ENCODE measurements at regions not wholly inside any gene's neighbourhood (a gene's known extent, or its start where the extent isn't known, plus 50 kb on each side); places are given as distances from the start of the nearest gene placed in this dataset.

DNA sequence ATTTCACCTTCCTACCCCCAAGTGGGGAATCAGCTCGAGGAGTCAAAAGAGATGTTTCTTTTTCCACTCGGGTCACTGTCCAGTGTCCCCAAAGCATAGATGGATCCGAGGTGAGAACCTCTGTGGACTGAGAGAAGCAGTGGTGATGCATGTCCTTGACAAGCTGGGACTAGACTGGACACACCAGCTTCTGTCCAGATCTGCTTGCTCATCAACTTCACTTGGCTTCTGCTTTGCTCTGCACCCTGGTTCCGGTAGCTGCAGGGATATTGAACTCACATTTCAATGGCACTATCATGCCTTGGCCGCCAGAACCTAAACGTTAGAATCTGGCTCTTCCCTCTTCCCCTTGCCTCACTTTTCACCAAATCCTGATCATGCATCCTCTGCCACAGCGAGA lies 50.3 kb upstream of the CXCL12 start:
- DNase-seq (ENCODE audit: low spot score) = no peak
- 82% methylated on average over 7 of the region's 7 CpGs for WGBS
- intact Hi-C loops (cut with DNase I) = no loop called here
- no peak overlapping the region for H3K4me3 ChIP-seq
- TF ChIP-seq CTCF (IDR thresholded peaks at IDR 0.05) = no peak
- TF ChIP-seq POLR2A (IDR thresholded peaks at IDR 0.05) = no peak
- TF ChIP-seq POLR2AphosphoS5 (IDR thresholded peaks at IDR 0.05) = no peak
- H3K27me3 ChIP-seq (replicated peaks; ENCODE audit: insufficient read depth) = no peaks in the 10 kb centered on the region
- no peaks in the 10 kb centered on the region for H3K4me1 ChIP-seq (replicated peaks)
- no peaks in the 10 kb centered on the region for H3K36me3 ChIP-seq
- H3K27ac ChIP-seq = no peak overlapping the region
- no peaks in the 10 kb centered on the region for H3K9me3 ChIP-seq

DNA sequence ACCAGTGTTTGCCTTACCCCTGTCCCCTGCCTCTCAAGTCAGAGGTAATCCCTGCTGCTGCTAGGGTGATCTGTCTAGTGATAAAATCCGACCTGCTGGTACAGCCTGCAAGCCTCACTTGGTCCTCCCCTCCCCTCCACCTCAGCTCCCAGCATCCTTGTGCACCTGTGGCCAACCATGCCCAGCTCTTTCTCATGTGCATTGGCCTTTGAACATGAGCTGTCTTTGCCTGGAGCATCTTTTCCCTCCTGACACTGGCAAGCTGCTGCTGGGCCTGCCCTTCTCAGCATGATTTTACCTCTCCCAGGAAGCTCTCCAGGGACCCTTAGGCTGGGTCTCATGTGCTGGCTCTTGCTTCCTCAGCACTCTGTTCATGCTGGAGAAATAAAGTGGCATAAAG lies 51.3 kb upstream of the CXCL12 start:
- Histone ChIP-seq H3K4me3 (no peak overlapping the region), H3K27me3 (replicated peaks; ENCODE audit: insufficient read depth) (no peaks in the 10 kb centered on the region), H3K27ac (no peak overlapping the region), H3K36me3 (no peaks in the 10 kb centered on the region), H3K9me3 (no peaks in the 10 kb centered on the region), H3K4me1 (replicated peaks) (no peaks in the 10 kb centered on the region)
- WGBS = 55% methylated on average over 1 of the region's 1 CpG
- intact Hi-C loops (cut with DNase I) = no loop called here
- DNase-seq (ENCODE audit: low spot score) = no peak
- no peak for TF ChIP-seq CTCF (IDR thresholded peaks at IDR 0.05)
- no peak for TF ChIP-seq POLR2AphosphoS5 (IDR thresholded peaks at IDR 0.05)
- TF ChIP-seq POLR2A (IDR thresholded peaks at IDR 0.05) = no peak

- no peak for DNase-seq (ENCODE audit: low spot score)
- Histone ChIP-seq H3K36me3 (no peaks in the 10 kb centered on the region), H3K27me3 (replicated peaks; ENCODE audit: insufficient read depth) (no peaks in the 10 kb centered on the region), H3K4me3 (no peak overlapping the region), H3K9me3 (no peaks in the 10 kb centered on the region), H3K4me1 (replicated peaks) (no peaks in the 10 kb centered on the region), H3K27ac (no peak overlapping the region)
- WGBS = 81% methylated on average over 4 of the region's 4 CpGs
- no peak for TF ChIP-seq POLR2A (IDR thresholded peaks at IDR 0.05)
- TF ChIP-seq CTCF (IDR thresholded peaks at IDR 0.05) = no peak
- no peak for TF ChIP-seq POLR2AphosphoS5 (IDR thresholded peaks at IDR 0.05)
- intact Hi-C loops (cut with DNase I) = no loop called here
Measured at GRCh38 chr10:44437840-44438511, 53.1 kb upstream of the CXCL12 start.

DNA sequence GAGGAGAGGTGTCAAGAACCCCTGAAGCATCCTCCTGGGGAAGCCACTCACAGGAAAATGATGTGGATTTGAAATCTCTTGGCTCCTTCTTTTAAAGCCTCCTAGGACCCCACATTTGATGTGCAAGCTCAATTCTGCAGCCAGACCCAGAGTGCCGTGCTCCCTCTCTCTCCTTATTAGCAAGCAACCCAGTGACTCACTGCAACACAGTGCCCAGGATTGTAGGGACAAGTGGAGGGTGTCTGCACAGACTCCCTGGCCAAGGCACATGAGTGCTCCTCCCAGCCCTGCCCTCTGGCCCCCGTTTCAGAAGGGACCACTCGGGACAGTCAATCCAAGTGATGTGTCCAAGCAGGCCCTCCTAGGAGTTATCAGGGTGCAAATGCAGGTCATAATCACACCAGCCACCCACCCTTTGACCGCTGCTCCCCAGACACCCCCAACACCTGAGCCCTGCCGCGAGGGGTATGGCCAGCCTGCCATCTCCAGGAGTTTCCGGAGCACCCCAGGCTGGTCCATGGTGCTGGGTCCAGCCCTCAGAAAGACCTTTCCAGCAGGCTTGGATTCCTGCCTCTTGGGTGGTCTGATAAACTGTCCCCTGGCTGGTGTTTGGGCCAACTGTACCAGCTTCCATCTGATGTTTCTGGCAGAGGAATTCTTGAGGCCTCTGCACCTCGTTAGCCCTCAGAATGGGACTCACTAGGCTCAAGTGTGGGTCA lies 54.5 kb upstream of the CXCL12 start:
- DNase-seq (ENCODE audit: low spot score) = no peak
- Histone ChIP-seq H3K4me3 (no peak overlapping the region), H3K36me3 (no peaks in the 10 kb centered on the region), H3K27me3 (replicated peaks; ENCODE audit: insufficient read depth) (no peaks in the 10 kb centered on the region), H3K4me1 (replicated peaks) (no peaks in the 10 kb centered on the region), H3K27ac (no peak overlapping the region), H3K9me3 (no peaks in the 10 kb centered on the region)
- WGBS = 80% methylated on average over 6 of the region's 8 CpGs
- TF ChIP-seq POLR2AphosphoS5 (IDR thresholded peaks at IDR 0.05) = no peak
- no peak for TF ChIP-seq CTCF (IDR thresholded peaks at IDR 0.05)
- intact Hi-C loops (cut with DNase I) = no loop called here

- H3K9me3 ChIP-seq = no peaks in the 10 kb centered on the region
- TF ChIP-seq CTCF (IDR thresholded peaks at IDR 0.05) = no peak
- TF ChIP-seq POLR2A (IDR thresholded peaks at IDR 0.05) = no peak
- TF ChIP-seq POLR2AphosphoS5 (IDR thresholded peaks at IDR 0.05) = no peak
- no peaks in the 10 kb centered on the region for H3K36me3 ChIP-seq
- no peaks in the 10 kb centered on the region for H3K4me1 ChIP-seq (replicated peaks)
- H3K27ac ChIP-seq = no peak overlapping the region
- no peaks in the 10 kb centered on the region for H3K27me3 ChIP-seq (replicated peaks; ENCODE audit: insufficient read depth)
- no peak overlapping the region for H3K4me3 ChIP-seq
- DNase-seq (ENCODE audit: low spot score) = no peak
- intact Hi-C loops (cut with DNase I) = no loop called here
- WGBS = 60% methylated on average over 5 of the region's 5 CpGs
Measured at GRCh38 chr10:44439958-44440244, 55.0 kb upstream of the CXCL12 start.

Data from prostate gland (tissue), 2 donors.